IMR-90 (cell line): ENCODE measurements at regions not wholly inside any gene's neighbourhood (a gene's known extent, or its start where the extent isn't known, plus 50 kb on each side); places are given as distances from the start of the nearest gene placed in this dataset.

Experiments
- ATAC-seq: fragments of 200-7000 bp; cut with Tn5 transposase; 2 replicates; pipeline ENCODE4 v1.9.1; 2020; ENCODE audit warnings: low read depth, mild to moderate bottlenecking, moderate library complexity
- BruUV-seq: library from RNA; stranded (reverse); fragments of 400-500 nt; replicated peaks from 2 replicates; lab custom pipeline; 2021; lab: Mats Ljungman, UMichigan
- CTCF ChIA-PET: fragments of 300-600 bp; formaldehyde crosslinking; extraction: SDS; loops from one replicate; lab custom pipeline; 2021; ENCODE audit warnings: antibody characterized with exemption; lab: Yijun Ruan, JAX
- POLR2A ChIA-PET: fragments of 300-600 bp; sonication (Branson Sonifier 250); formaldehyde crosslinking; loops from one replicate; lab custom pipeline; 2022; ENCODE audit warnings: antibody characterized with exemption; ENCODE audit not compliant: unreplicated experiment; lab: Charles Lee
- DNase-seq: peaks from one replicate; pipeline ENCODE4 v3.0.0; 2013
- H2AFZ ChIP-seq: replicated peaks from 2 replicates; pipeline ENCODE3; 2013; ENCODE audit warnings: low read length, mild to moderate bottlenecking; ENCODE audit not compliant: poor library complexity
- H2AK5ac ChIP-seq: 2 replicates; pipeline ENCODE4 v1.6.1; 2013; ENCODE audit warnings: low read depth, low read length, inconsistent platforms
- H2AK9ac ChIP-seq: replicated peaks from 2 replicates; pipeline ENCODE3; 2013; ENCODE audit warnings: mild to moderate bottlenecking, low read depth, low read length, moderate library complexity; ENCODE audit not compliant: poor library complexity
- H2BK120ac ChIP-seq: 2 replicates; pipeline ENCODE4 v1.6.1; 2013; ENCODE audit warnings: low read depth, low read length, inconsistent platforms
- H2BK15ac ChIP-seq: 3 replicates; pipeline ENCODE4 v1.6.1; 2013; ENCODE audit warnings: low read depth, low read length, inconsistent platforms
- H2BK20ac ChIP-seq: 2 replicates; pipeline ENCODE4 v1.6.1; 2013; ENCODE audit warnings: low read depth, mild to moderate bottlenecking, inconsistent platforms, low read length, moderate library complexity
- H2BK5ac ChIP-seq: 2 replicates; pipeline ENCODE4 v1.6.1; 2013; ENCODE audit warnings: mild to moderate bottlenecking, low read depth, low read length, inconsistent platforms; ENCODE audit not compliant: poor library complexity, severe bottlenecking
- H3K14ac ChIP-seq: replicated peaks from 2 replicates; pipeline ENCODE4 v1.6.1; 2013; ENCODE audit warnings: low read depth, low read length, inconsistent platforms
- H3K18ac ChIP-seq: 2 replicates; pipeline ENCODE4 v1.6.1; 2013; ENCODE audit warnings: low read depth, low read length, control low read depth
- H3K23ac ChIP-seq: 2 replicates; pipeline ENCODE4 v1.6.1; 2013; ENCODE audit warnings: low read depth, low read length, inconsistent platforms
- H3K27ac ChIP-seq: 2 replicates; pipeline ENCODE4 v1.5.1; 2013; ENCODE audit warnings: mild to moderate bottlenecking, control low read depth, low read length; ENCODE audit not compliant: insufficient read depth
- H3K27me3 ChIP-seq: 2 replicates; pipeline ENCODE4 v1.6.1; 2013; ENCODE audit warnings: low read length; ENCODE audit not compliant: control insufficient read depth, insufficient read depth
- H3K36me3 ChIP-seq: 2 replicates; pipeline ENCODE4 v1.6.1; 2013; ENCODE audit warnings: low read length, mixed read lengths; ENCODE audit not compliant: control insufficient read depth, insufficient read depth
- H3K4ac ChIP-seq: 2 replicates; pipeline ENCODE4 v1.6.1; 2013; ENCODE audit warnings: low read depth, low read length, inconsistent platforms
- H3K4me1 ChIP-seq: 2 replicates; pipeline ENCODE4 v1.6.1; 2013; ENCODE audit warnings: low read length, mixed read lengths; ENCODE audit not compliant: control insufficient read depth, insufficient read depth
- H3K4me2 ChIP-seq: 2 replicates; pipeline ENCODE4 v1.6.1; 2013; ENCODE audit warnings: low read depth, mild to moderate bottlenecking, control low read depth, low read length, moderate library complexity
- H3K4me3 ChIP-seq: 2 replicates; pipeline ENCODE4 v1.5.1; 2013; ENCODE audit warnings: low read depth, mild to moderate bottlenecking, control low read depth, low read length, moderate library complexity; ENCODE audit not compliant: insufficient read depth
- H3K56ac ChIP-seq: 2 replicates; pipeline ENCODE4 v1.6.1; 2013; ENCODE audit warnings: low read length, inconsistent platforms; ENCODE audit not compliant: insufficient read depth; ENCODE audit errors: extremely low read depth
- H3K79me1 ChIP-seq, 2 experiments: 2 replicates each; pipeline ENCODE4 v1.6.1; 2013; ENCODE audit warnings: low read length in 2 of 2, inconsistent platforms in 1 of 2, low read depth in 1 of 2
- H3K9ac ChIP-seq: 2 replicates; pipeline ENCODE4 v1.6.1; 2013; ENCODE audit warnings: low read depth, low read length, control low read depth
- H3K9me1 ChIP-seq: 2 replicates; pipeline ENCODE4 v1.6.1; 2013; ENCODE audit warnings: low read length, inconsistent platforms; ENCODE audit not compliant: insufficient read depth
- H3K9me3 ChIP-seq: 2 replicates; pipeline ENCODE4 v1.6.1; 2013; ENCODE audit warnings: low read length; ENCODE audit not compliant: control insufficient read depth, insufficient read depth
- H4K20me1 ChIP-seq: 2 replicates; pipeline ENCODE4 v1.6.1; 2013; ENCODE audit warnings: low read length, inconsistent platforms; ENCODE audit not compliant: insufficient read depth
- H4K5ac ChIP-seq: 2 replicates; pipeline ENCODE4 v1.6.1; 2013; ENCODE audit warnings: mild to moderate bottlenecking, low read depth, low read length, control low read depth
- H4K8ac ChIP-seq, 2 experiments: 2 replicates each; pipeline ENCODE4 v1.6.1; 2013; ENCODE audit warnings: low read depth in 2 of 2, low read length in 2 of 2, control low read depth in 1 of 2, inconsistent platforms in 1 of 2
- H4K91ac ChIP-seq: 2 replicates; pipeline ENCODE4 v1.6.1; 2013; ENCODE audit warnings: low read depth, low read length, inconsistent platforms; ENCODE audit not compliant: insufficient read depth
- BHLHE40 ChIP-seq: fragments of 150-350 bp; IDR thresholded peaks from 2 replicates; pipeline ENCODE4 v1.6.1; 2016; ENCODE audit warnings: mild to moderate bottlenecking, low read depth, low read length
- CEBPB ChIP-seq: IDR thresholded peaks from 2 replicates; pipeline ENCODE4 v1.6.1; 2012; ENCODE audit warnings: low read depth, low read length, improper control_type of control experiment
- FOS ChIP-seq: fragments of 150-350 bp; IDR thresholded peaks from 2 replicates; pipeline ENCODE4 v1.6.1; 2016; ENCODE audit warnings: low read depth, low read length
- MAFK ChIP-seq: IDR thresholded peaks from 2 replicates; pipeline ENCODE4 v1.6.1; 2012; ENCODE audit warnings: low read depth, low read length, improper control_type of control experiment
- MAZ ChIP-seq: IDR thresholded peaks from 2 replicates; pipeline ENCODE4 v1.6.1; 2012; ENCODE audit warnings: low read depth, mild to moderate bottlenecking, low read length, improper control_type of control experiment, moderate library complexity, borderline replicate concordance
- MXI1 ChIP-seq: IDR thresholded peaks from 2 replicates; pipeline ENCODE4 v1.6.1; 2012; ENCODE audit warnings: low read depth, mild to moderate bottlenecking, low read length, moderate library complexity, borderline replicate concordance
- POLR2A ChIP-seq: IDR thresholded peaks from 2 replicates; pipeline ENCODE4 v1.6.1; 2012; ENCODE audit warnings: mild to moderate bottlenecking, low read depth, low read length
- RAD21 ChIP-seq: IDR thresholded peaks from 2 replicates; pipeline ENCODE4 v1.6.1; 2012; ENCODE audit warnings: low read length, improper control_type of control experiment
- RCOR1 ChIP-seq: IDR thresholded peaks from 2 replicates; pipeline ENCODE4 v1.6.1; 2012; ENCODE audit warnings: mild to moderate bottlenecking, low read length, improper control_type of control experiment; ENCODE audit not compliant: insufficient replicate concordance
- RFX5 ChIP-seq: IDR thresholded peaks from 2 replicates; pipeline ENCODE4 v1.8.0; 2012; ENCODE audit warnings: low read depth, mild to moderate bottlenecking, low read length, moderate library complexity
- SMC3 ChIP-seq: fragments of 150-350 bp; IDR thresholded peaks from 2 replicates; pipeline ENCODE4 v1.6.1; 2016; ENCODE audit warnings: low read depth, mild to moderate bottlenecking, antibody characterized with exemption, low read length, moderate library complexity
- WGBS, 2 experiments: methylation state at CpG; one replicate each; pipeline versions ENCODE4 v1.1.5 to v1.1.7; 2013; ENCODE audit warnings: missing lambda C conversion rate in 2 of 2; ENCODE audit not compliant: insufficient read length in 1 of 2; ENCODE audit errors: extremely low coverage in 2 of 2; 5-methylcytosine and 5-hydroxymethylcytosine counted together
- dilution Hi-C: fragments of 300-500 bp; cut with HindIII; formaldehyde crosslinking; loops from one replicate; pipeline ENCODE4 v1.14.3; 2018; ENCODE audit warnings: low sequenced_read_pairs; ENCODE audit not compliant: unreplicated experiment
- in situ Hi-C: fragments of 300-500 bp; cut with MboI; formaldehyde crosslinking; loops from 3 replicates; pipeline ENCODE4 v1.14.3; 2019; ENCODE audit warnings: low sequenced_read_pairs, inconsistent platforms, mixed read lengths
- intact Hi-C: fragments of 100-400 bp; cut with micrococcal nuclease; formaldehyde crosslinking; loops from 2 replicates; pipeline ENCODE4 v1.10.0; 2022
- TF ChIP-seq, protein P1 (sequence below): conservative IDR thresholded peaks from 2 replicates; pipeline ENCODE4 v1.5.1; 2012; ENCODE audit warnings: mild to moderate bottlenecking, low read depth, low read length, improper control_type of control experiment
- TF ChIP-seq, protein P2 (sequence below): fragments of 150-350 bp; IDR thresholded peaks from 2 replicates; pipeline ENCODE4 v1.6.1; 2016; ENCODE audit warnings: low read depth, mild to moderate bottlenecking, low read length, moderate library complexity, borderline replicate concordance

DNA sequence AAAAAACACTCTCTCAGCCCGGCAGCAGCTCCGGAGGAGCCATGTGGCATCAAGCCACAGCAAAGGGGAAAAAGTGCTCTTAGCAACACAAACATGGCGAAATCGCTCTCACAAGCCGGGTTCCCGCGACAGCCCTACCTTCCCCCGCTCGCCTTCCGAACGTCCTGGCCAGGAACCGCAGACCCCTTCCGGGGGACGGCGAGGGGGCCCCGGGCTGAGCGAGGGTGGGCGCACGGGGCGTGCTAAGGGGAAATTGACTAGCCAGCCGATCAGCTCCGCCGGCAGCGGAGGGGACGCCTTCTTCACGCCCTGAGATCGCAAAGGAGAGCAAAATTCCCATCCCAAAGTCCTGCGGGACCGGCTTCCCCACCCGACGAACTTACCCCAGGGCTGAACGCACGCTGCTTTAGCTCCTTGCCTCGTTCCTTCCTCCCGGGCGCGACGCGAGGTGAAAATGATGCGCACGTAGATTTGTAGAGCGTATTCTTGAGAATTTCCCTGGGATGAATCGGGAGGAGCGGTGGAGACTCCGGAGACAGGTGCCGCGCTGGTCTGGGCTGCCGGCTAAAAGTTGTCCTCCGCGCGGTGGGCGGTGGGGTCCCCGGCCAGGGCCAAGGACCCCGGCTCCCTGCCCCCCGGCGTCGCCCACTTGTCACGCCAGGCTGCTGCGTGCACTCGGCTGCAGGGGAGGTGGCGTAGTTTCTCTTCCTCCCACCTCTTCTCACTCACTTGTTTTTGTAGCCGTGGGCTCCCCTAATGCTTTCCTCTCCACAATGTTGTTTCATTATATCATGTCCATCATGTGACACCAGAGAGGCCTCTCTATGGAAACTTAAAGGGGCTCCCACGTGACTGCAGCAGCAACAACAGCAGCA lies 220.1 kb upstream of the MKLN1 start:
- peak overlapping the region; percentile 74 for H3K23ac ChIP-seq
- intact Hi-C loops, result loop anchor here (1.0 to 5.0 kb wide), 10 partner anchors 31 to 545 kb away; partner anchors contain the start of gene MKLN1
- in situ Hi-C loops, result no loop called here
- H3K56ac ChIP-seq, result peak overlapping the region; percentile 75
- POLR2A ChIA-PET, result interaction anchor here (0.6 kb wide), 1 partner anchor 297 kb away, joined by 3 read pairs; no protein-coding TSS in a partner anchor
- dilution Hi-C loops, result no loop called here
- H4K5ac ChIP-seq, result peak overlapping the region; percentile 62
- TSS peak; percentile 21 for BruUV-seq
- H2BK120ac ChIP-seq, result peak overlapping the region; percentile 83
- peaks cover 18 to 74% of the 10 kb centered on the region in 2 experiments for H3K79me1 ChIP-seq
- DNase-seq, result peak; percentile 83
- CTCF ChIA-PET, result interaction anchor here (0.8 kb wide), 1 partner anchor 131 kb away, joined by 3 read pairs; no protein-coding TSS in a partner anchor
- H3K9ac ChIP-seq, result peak overlapping the region; percentile 82
- peak; percentile 4 for ATAC-seq
- H3K18ac ChIP-seq, result peak overlapping the region; percentile 53
- H3K4ac ChIP-seq, result peak overlapping the region; percentile 80
- H3K9me3 ChIP-seq, result no peaks in the 10 kb centered on the region
- peaks cover 33% of the 10 kb centered on the region for H4K20me1 ChIP-seq
- H3K4me3 ChIP-seq, result peak overlapping the region; percentile 80
- H2BK5ac ChIP-seq, result peak overlapping the region; percentile 89
- H3K27me3 ChIP-seq, result no peaks in the 10 kb centered on the region
- peaks cover 7% of the 10 kb centered on the region for H3K4me1 ChIP-seq
- peak overlapping the region; percentile 18 to 88; a peak in 1 of 4 replicates for H4K8ac ChIP-seq
- H2AK5ac ChIP-seq, result peak overlapping the region; percentile 49; the same call in 1 of the 2 replicates
- 0 out of 3 replicates have a peak overlapping the region, but pooled peaks have one; percentile 17 for H2BK15ac ChIP-seq
- H3K27ac ChIP-seq, result peak overlapping the region; percentile 86
- peaks cover 8% of the 10 kb centered on the region; the same call in 1 of the 2 replicates for H3K9me1 ChIP-seq
- 0% methylated on average over 11 of the region's 63 CpGs; no CpG with 5 or more reads in 1 of the 2 experiments for WGBS, 2 experiments
- no peak overlapping the region for H2BK20ac ChIP-seq
- H3K4me2 ChIP-seq, result peak overlapping the region; percentile 93
- peak overlapping the region; percentile 95 for H2AK9ac ChIP-seq
- H3K14ac ChIP-seq, result peak overlapping the region; percentile 81; the same call in 1 of the 2 replicates
- peak overlapping the region; percentile 89 for H4K91ac ChIP-seq
- H2AFZ ChIP-seq, result peak overlapping the region; percentile 83
- no peaks in the 10 kb centered on the region for H3K36me3 ChIP-seq
- no peak for TF ChIP-seq MAZ
- TF ChIP-seq FOS, result no peak
- TF ChIP-seq, protein P1, sequence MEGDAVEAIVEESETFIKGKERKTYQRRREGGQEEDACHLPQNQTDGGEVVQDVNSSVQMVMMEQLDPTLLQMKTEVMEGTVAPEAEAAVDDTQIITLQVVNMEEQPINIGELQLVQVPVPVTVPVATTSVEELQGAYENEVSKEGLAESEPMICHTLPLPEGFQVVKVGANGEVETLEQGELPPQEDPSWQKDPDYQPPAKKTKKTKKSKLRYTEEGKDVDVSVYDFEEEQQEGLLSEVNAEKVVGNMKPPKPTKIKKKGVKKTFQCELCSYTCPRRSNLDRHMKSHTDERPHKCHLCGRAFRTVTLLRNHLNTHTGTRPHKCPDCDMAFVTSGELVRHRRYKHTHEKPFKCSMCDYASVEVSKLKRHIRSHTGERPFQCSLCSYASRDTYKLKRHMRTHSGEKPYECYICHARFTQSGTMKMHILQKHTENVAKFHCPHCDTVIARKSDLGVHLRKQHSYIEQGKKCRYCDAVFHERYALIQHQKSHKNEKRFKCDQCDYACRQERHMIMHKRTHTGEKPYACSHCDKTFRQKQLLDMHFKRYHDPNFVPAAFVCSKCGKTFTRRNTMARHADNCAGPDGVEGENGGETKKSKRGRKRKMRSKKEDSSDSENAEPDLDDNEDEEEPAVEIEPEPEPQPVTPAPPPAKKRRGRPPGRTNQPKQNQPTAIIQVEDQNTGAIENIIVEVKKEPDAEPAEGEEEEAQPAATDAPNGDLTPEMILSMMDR, result no peak
- TF ChIP-seq SMC3, result no peak
- peak; percentile 15 for TF ChIP-seq RAD21
- TF ChIP-seq BHLHE40, result peak; percentile 75
- no peak for TF ChIP-seq RCOR1
- TF ChIP-seq RFX5, result no peak
- TF ChIP-seq POLR2A, result peak; percentile 81
- TF ChIP-seq MAFK, result no peak
- TF ChIP-seq, protein P2, sequence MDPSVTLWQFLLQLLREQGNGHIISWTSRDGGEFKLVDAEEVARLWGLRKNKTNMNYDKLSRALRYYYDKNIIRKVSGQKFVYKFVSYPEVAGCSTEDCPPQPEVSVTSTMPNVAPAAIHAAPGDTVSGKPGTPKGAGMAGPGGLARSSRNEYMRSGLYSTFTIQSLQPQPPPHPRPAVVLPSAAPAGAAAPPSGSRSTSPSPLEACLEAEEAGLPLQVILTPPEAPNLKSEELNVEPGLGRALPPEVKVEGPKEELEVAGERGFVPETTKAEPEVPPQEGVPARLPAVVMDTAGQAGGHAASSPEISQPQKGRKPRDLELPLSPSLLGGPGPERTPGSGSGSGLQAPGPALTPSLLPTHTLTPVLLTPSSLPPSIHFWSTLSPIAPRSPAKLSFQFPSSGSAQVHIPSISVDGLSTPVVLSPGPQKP, result no peak
- peak; percentile 89 for TF ChIP-seq MXI1
- TF ChIP-seq CEBPB, result peak; percentile 80
